DND-41 (cell line): ENCODE measurements at regions not wholly inside any gene's neighbourhood (a gene's known extent, or its start where the extent isn't known, plus 50 kb on each side); places are given as distances from the start of the nearest gene placed in this dataset.

Source experiments
- ATAC-seq: fragments of 200-7000 bp; cut with Tn5 transposase; 3 replicates; pipeline ENCODE4 v1.9.1; 2021; ENCODE audit warnings: low read depth; ENCODE audit not compliant: insufficient read depth
- DNase-seq: peaks from one replicate; pipeline ENCODE4 v3.0.0-alpha.2; 2020
- H2AFZ ChIP-seq: 2 replicates; pipeline ENCODE4 v1.6.0; 2012; ENCODE audit warnings: low read depth, low read length
- H3K27ac ChIP-seq: 2 replicates; pipeline ENCODE4 v1.5.1; 2012; ENCODE audit warnings: low read length, inconsistent platforms
- H3K27me3 ChIP-seq: fragments of 200-600 bp; sonication (generic); 2 replicates; pipeline ENCODE4 v1.6.0; 2012; ENCODE audit warnings: low read length, mild to moderate bottlenecking, inconsistent platforms; ENCODE audit not compliant: insufficient read depth, poor library complexity
- H3K36me3 ChIP-seq: 2 replicates; pipeline ENCODE4 v1.5.1; 2012; ENCODE audit warnings: low read length, inconsistent platforms; ENCODE audit not compliant: insufficient read depth
- H3K4me1 ChIP-seq: 2 replicates; pipeline ENCODE4 v1.5.1; 2012; ENCODE audit warnings: mild to moderate bottlenecking, low read length; ENCODE audit not compliant: insufficient read depth
- H3K4me2 ChIP-seq: 2 replicates; pipeline ENCODE4 v1.6.0; 2012; ENCODE audit warnings: mild to moderate bottlenecking, moderate library complexity, low read length, inconsistent platforms; ENCODE audit not compliant: insufficient read depth
- H3K4me3 ChIP-seq, 2 experiments: fragments of 200-600 bp in 1 of 2; shearing (Covaris generic) in 1 of 2; 2 replicates each; pipeline ENCODE4 v1.5.1; 2012 to 2016; ENCODE audit warnings: inconsistent platforms in 2 of 2, low read length in 2 of 2, mild to moderate bottlenecking in 2 of 2, low read depth in 1 of 2, moderate library complexity in 1 of 2
- H3K79me2 ChIP-seq: 2 replicates; pipeline ENCODE4 v1.6.0; 2012; ENCODE audit warnings: low read length, inconsistent platforms; ENCODE audit not compliant: insufficient read depth
- H3K9ac ChIP-seq: 2 replicates; pipeline ENCODE4 v1.6.0; 2012; ENCODE audit warnings: low read depth, mild to moderate bottlenecking, inconsistent platforms, low read length, moderate library complexity
- H3K9me3 ChIP-seq: 2 replicates; pipeline ENCODE4 v1.5.1; 2012; ENCODE audit warnings: low read length, moderate library complexity, mild to moderate bottlenecking, inconsistent platforms; ENCODE audit not compliant: insufficient read depth, severe bottlenecking
- H4K20me1 ChIP-seq: 2 replicates; pipeline ENCODE4 v1.6.0; 2012; ENCODE audit warnings: low read length; ENCODE audit not compliant: insufficient read depth
- EZH2 ChIP-seq: IDR thresholded peaks from 3 replicates; pipeline ENCODE4 v1.6.1; 2012; ENCODE audit warnings: borderline replicate concordance, low read depth, mild to moderate bottlenecking, moderate library complexity, low read length, inconsistent platforms; ENCODE audit not compliant: severe bottlenecking
- TF ChIP-seq, protein P1 (sequence below): IDR thresholded peaks from 2 replicates; pipeline ENCODE4 v1.5.1; 2012; ENCODE audit warnings: borderline replicate concordance, low read length, moderate library complexity, mild to moderate bottlenecking; ENCODE audit not compliant: poor library complexity, severe bottlenecking; ENCODE audit errors: extremely low read depth

DNA sequence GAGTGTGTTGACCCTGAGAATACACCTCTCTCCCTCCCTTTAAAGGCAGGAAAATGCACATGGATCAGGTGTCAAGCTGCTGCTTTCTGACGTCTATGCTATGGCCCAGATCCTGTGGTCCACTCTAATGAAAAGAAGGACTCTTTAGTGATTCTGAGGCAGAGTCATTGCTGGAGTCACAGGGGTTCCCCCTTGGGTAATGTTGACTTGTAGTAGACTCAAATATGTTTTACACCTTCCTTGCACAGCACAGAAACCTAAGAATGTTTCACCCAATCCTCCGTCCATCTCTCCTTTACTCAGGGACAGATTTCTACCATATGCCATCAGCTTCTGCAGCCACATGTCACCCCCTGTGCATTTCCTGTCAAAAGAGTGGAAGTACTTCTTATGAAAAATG lies 525.4 kb downstream of the TMEM121 start:
- Histone ChIP-seq H3K9me3 (peaks cover 5% of the 10 kb centered on the region), H3K4me2 (no peak overlapping the region), H3K79me2 (no peaks in the 10 kb centered on the region), H3K4me3 (no peak overlapping the region), H3K9ac (no peak overlapping the region), H3K36me3 (no peaks in the 10 kb centered on the region), H3K27me3 (no peaks in the 10 kb centered on the region), H3K27ac (no peak overlapping the region), H2AFZ (no peak overlapping the region), H3K4me1 (peaks cover 23% of the 10 kb centered on the region), H4K20me1 (no peaks in the 10 kb centered on the region)
- DNase-seq (no peak), ATAC-seq (no peak)
- TF ChIP-seq, protein P1, sequence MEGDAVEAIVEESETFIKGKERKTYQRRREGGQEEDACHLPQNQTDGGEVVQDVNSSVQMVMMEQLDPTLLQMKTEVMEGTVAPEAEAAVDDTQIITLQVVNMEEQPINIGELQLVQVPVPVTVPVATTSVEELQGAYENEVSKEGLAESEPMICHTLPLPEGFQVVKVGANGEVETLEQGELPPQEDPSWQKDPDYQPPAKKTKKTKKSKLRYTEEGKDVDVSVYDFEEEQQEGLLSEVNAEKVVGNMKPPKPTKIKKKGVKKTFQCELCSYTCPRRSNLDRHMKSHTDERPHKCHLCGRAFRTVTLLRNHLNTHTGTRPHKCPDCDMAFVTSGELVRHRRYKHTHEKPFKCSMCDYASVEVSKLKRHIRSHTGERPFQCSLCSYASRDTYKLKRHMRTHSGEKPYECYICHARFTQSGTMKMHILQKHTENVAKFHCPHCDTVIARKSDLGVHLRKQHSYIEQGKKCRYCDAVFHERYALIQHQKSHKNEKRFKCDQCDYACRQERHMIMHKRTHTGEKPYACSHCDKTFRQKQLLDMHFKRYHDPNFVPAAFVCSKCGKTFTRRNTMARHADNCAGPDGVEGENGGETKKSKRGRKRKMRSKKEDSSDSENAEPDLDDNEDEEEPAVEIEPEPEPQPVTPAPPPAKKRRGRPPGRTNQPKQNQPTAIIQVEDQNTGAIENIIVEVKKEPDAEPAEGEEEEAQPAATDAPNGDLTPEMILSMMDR = no peak
- no peak for TF ChIP-seq EZH2

DNA sequence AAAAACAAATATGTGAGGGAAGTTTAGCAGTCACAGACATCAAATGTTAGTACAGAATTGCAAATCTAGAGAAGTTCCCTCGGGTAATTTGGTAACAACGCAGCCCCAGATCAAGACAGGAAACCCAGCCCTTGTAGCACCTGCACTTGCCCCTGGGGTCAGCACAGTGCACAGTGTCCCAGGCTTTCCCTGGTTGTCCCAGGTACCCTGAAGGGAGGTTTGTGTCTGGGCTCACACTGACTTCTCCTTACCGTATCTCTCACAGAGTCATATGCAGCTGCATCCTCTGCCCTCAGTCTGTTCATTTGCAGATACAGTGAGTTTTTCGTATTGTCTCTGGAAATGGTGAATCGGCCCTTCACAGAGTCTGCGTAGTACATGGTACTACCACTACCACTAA lies 528.9 kb downstream of the TMEM121 start:
- H3K4me2 ChIP-seq = peak overlapping the region; percentile 25
- no peaks in the 10 kb centered on the region for H3K79me2 ChIP-seq
- peak; percentile 59 for DNase-seq
- peak overlapping the region; percentile 81 for H3K27ac ChIP-seq
- peak overlapping the region; percentile 44 for H2AFZ ChIP-seq
- no peak overlapping the region; a peak in 1 of 4 replicates for H3K4me3 ChIP-seq
- no peaks in the 10 kb centered on the region for H3K36me3 ChIP-seq
- H3K27me3 ChIP-seq = no peaks in the 10 kb centered on the region
- peak overlapping the region; percentile 33 for H3K9ac ChIP-seq
- H3K9me3 ChIP-seq = peaks cover 5% of the 10 kb centered on the region
- peak; percentile 78 for ATAC-seq
- peaks cover 53% of the 10 kb centered on the region for H3K4me1 ChIP-seq
- no peaks in the 10 kb centered on the region for H4K20me1 ChIP-seq
- no peak for TF ChIP-seq EZH2
- TF ChIP-seq, protein P1 = no peak

DNA sequence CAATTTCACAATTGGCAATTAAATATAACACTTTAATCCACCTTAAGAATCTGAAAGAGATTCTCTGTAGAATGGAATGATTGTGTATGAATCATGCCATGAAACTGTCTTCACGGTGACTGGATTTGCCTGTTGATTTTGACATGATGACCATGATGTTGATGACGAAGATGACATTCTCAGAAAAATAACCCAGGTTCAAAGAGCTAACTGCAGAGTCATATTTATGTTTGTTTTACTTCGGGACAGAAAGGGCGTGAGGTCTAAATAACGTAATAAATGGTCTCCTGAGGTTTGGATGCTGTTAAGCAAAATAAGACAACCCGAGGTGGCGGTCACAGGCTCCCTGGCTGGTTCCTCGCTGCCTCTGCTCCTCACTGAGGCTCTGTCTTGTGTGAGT lies 532.0 kb downstream of the TMEM121 start:
- Histone ChIP-seq H3K9me3 (peaks cover 5% of the 10 kb centered on the region), H3K9ac (peak overlapping the region; percentile 18), H4K20me1 (no peaks in the 10 kb centered on the region), H3K4me2 (0 out of 2 replicates have a peak overlapping the region, but pooled peaks have one; percentile 1), H2AFZ (no peak overlapping the region), H3K27me3 (no peaks in the 10 kb centered on the region), H3K27ac (peak overlapping the region; percentile 95), H3K36me3 (no peaks in the 10 kb centered on the region), H3K4me3 (no peak overlapping the region), H3K79me2 (no peaks in the 10 kb centered on the region), H3K4me1 (peaks cover 83% of the 10 kb centered on the region)
- ATAC-seq = no peak
- TF ChIP-seq EZH2 = no peak
- TF ChIP-seq, protein P1 = no peak
- no peak for DNase-seq
